NOMO-1 treated with DMSO at 0.1 percent for 48 hours (cell line): ENCODE measurements at regions not wholly inside any gene's neighbourhood (a gene's known extent, or its start where the extent isn't known, plus 50 kb on each side); places are given as distances from the start of the nearest gene placed in this dataset.
"Not testable (repeated sequence)": the region's sequence is repeated elsewhere in the genome, so short reads cannot be mapped to it uniquely, and the experiment has no call there.

Source experiments
- DNase-seq: peaks from one replicate; lab custom pipeline; 2025; ENCODE audit not compliant: unreplicated experiment; lab: John Stamatoyannopoulos, UW

DNA sequence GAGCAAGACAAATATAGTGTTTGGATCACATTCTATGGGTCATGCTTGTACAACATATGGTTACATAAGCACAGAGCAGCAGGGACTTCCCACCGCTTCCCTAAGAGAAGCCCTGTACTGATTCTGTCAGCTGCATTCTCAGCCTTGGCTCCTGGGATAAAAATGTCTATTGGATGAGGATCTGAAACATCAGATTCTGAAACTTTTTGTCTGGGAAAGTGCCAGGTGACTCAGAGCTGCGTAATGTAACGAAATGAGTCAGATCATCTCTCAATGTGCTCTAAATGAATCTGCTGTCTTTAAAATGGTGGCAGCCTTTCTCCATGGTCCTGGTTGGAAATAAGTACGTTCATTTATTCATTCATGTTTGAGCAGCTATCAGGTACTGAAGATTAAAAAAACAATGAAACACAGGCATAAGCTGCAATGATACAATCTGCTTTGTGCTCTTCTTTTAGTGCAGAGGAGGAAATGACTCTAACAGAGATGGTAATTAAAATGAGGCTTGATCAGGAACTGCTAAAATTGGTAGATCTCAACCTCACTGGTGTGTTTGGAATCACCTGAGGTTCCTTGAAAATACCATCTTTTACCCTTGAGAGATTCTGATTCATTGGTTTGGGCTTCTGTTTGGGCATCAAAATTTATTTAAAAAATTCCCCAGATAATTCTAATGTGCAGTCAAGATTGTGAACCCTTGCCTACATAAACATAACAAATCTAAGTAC is 99.1 kb upstream of the NAP1L1 start:
- peak; percentile 52 for DNase-seq

DNA sequence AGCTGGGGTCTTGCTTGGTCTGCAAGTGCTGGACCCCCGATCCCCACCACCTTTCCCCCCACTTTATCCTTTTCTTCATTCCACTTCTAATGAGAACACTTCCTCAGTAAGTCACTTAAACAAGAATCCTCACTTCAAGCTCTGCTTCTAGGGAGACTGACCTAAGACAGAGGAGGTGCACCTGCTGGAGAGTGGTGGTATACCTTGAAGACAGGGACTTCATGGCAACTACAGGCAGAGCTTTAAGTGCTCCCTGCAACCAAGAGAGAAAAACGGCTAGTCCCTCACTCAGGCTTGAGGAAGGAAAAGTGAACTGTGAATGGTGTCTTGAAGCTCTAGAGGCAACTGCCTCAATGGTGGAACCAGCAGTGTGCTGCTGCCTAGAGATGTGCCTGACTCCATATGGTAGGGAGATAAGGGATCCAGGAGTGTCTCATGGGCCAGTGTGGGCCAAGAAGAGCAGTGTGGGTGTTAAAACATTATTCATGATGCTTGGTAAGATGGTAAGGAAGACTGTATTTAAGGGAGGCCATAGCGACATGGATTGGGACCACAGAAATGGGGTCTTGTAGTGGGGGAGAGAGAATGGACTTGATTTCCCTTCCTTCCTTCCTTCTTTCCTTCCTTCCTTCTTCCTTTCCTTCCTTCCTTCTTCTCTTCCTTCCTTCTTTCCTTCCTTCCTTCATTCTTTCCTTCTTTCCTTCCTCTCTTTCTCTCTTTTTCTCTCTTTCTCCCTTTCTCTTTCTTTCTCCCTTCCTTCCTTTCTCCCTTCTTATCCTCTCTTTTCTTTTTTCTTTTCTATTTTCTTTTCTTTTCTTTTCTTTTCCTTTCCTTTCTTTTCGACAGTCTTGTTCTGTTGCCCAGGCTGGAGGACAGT is 96.2 kb upstream of the NAP1L1 start:
- no peak for DNase-seq

DNA sequence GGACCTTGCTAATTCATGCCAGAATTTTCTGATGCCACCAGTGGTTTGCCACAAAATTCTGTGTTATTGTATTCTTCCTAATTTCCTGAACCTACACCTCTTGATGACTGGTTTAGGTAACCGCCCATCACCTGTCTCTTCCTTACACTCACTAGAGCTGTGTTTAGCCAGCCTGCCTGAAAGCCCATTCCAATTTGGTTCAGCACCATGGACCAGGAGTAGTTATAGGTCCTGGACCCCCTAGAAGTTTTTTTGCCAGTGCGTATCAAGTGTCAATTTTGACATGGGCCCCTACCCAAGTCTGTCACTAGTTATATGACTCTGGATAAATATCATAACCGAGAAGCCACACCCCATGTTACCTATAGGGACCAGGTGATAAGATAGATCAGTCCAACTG is 94.0 kb upstream of the NAP1L1 start:
- DNase-seq: no peak

DNA sequence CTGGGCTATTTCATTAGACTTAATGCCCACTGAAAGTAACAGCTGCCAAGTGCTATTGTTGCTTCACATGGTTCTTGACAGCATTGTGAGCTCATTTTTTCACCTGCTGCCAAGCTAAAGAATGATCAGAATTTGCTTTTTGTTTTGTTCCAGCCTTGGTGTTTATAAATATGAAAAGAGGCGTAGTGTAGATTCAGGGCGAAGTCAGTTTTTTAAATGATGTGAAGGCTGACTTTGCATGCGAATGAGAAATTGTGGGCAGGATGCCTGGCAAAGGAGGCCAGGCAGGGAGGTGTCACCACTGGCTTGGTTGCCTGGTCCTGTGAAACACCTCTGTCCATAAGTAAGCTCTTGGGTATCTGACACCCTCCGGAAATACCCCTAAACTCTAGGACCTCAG is 93.3 kb upstream of the NAP1L1 start:
- no peak for DNase-seq

DNA sequence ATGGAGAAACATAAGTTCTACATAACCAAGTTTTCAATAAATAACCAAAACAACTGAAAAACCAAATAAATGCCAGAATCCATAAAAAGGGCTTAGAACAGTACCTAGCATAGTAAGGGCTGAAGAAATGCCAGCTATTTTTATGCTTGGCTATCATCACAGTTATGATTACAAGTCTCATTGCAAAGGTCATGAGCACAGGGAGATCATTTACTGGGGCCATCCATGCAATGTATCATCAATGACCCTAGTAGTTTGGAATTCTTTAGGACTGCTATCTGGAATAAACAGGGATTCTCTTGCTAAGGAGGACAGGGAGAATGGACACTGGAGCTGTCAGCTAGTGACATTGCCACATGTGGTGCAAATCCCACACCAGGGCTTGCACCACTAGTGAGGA is 92.5 kb upstream of the NAP1L1 start:
- DNase-seq: no peak

DNA sequence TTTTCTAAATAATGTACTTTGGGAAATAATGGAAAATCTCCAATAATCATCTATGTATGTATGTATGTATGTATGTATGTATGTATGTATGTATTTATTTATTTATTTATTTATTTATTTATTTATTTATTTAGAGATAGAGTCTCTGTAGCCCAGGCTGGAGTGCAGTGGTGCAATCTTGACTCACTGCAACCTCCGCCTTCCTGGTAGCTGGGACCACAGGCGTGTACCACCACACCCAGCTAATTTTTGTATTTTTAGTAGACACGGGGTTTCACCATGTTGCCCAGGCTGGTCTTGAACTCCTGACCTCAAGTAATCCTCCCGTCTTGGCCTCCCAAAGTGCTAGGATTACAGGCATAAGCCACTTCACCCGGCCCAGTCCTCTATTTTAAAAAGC is 91.5 kb upstream of the NAP1L1 start:
- DNase-seq: not testable (repeated sequence)

DNA sequence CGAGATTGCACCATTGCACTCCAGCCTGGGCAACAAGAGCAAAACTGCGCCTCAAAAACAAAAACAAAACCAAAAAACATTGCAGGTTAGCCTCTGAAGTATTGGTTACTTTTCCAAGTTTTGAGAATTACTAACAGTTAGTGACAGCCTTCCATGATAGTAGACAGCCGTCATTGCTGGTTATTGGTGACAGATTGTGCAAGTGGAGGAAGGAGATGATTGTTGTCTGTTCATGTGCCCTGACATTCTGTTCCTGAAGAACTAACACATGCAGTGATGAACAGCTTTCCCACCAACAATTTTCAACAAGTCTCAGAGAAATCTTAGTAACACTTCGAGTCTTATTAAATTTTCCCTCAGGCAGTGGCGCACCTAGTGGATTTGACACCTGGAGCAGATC is 89.3 kb upstream of the NAP1L1 start:
- no peak for DNase-seq

DNA sequence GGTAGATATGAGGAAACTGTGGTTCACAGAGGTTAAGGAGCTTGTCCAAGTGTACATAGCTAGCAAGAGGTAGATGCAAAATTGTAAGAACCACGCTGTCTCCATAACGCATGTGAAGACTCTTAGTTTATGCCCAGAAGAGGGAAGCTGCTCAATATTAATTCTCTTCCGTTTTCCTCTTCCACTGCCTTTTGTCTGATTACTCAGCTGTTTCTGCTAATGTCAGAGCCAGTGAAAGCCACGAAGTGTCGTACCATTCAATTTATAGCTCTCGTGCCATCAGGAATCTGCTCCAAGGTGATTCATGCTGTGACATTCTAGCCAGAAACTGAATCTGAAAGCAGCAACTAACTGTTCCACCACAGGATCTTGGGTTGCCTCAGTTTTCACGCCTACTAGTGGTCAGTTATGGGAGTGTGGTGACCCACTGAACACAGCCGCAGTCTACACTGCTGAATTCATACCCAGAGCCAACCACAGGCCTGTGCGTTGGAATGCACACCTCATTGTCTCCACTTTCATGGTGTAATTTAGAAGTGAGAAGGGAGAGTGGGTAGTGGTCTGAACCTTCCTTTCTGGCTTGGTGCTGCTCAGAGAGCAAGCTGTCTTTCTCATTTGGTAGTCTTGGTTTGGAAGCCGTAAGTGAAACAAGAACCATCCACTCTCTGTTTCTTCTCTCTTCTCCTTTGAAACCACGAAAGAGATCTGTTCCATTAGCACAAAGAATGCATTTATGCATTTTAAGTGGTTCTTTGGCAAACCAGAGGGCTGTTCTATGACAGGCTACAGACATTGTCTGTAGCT is 74.2 kb upstream of the NAP1L1 start:
- DNase-seq: peak; percentile 95

DNA sequence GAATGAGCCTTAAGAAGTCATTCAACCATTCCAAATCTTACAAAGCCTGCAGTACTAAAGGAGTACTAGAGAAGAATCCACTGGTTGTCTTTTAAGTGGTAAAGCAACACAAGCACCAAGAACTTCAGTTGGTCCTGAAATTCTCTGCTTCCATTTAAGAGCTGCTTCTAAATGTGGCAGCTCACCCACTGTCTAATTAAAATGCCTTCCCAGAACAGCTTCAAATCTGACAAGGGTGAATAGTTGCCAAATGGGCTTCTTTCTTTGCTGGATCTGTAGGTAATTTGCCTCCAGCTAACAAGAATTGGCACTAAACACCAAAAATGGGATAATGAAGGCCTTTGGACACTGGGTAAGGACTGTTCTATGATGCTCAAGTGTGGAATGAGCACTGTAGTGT is 72.2 kb upstream of the NAP1L1 start:
- DNase-seq: no peak

DNA sequence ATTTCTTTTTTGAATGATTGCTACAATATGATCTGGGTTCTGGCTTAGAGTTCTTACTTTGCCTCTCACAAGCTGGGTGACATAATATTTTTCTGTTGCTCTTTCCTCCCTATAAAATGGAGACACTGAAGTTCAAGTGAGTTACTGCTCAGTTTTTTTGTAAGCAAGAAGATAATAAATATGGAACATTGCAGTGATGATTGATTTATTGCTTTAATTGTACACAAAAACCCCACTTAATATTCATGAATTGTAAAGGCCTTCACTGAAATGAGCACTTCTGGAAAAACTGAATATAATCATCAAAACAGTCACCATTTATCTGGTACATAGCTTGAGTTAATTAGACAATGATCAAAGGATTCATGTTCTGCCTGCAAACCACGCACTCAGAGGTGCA is 71.8 kb upstream of the NAP1L1 start:
- no peak for DNase-seq

DNA sequence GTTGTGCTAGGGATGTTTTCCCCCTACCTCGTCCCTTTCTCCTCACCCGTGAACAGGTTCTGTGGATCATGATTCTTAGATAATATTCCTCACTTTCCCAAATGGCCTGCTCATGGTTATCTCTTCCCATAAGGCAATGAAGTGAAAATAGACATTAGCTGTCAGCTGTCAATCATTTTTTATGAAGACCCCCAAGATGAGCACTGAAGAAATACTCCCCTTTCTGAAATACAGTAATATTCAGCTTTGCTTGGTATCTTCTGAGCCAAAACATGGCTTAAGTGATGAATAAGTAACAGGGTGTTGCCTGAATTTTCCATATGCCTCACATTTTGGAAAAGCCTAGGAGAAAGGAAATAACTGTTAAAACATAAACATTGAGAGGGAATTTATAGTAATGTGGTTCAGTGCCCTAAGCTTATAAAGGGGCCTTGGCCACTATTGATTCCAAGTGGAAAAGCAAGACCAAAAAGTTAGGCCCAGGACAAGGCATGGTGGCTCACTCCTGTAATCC is 70.7 kb upstream of the NAP1L1 start:
- no peak for DNase-seq

DNA sequence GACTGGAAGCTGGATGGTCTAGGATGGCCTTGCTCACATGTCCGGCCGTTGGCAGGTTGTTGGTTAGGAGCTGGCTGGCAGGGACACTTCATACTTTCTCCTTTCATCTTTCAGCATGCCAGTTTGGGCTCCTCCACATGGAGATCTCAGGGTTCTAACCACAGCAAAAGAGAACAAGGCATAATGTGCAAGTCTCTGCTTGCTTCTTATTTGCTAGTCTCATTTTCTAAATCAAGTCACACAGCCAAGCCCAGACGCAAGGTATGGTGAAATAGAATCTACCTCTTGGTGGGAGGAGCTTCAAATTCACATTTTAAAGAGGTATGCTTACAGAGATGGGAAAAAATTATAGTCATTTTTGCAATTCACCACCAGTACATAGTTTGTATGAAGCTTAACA is 69.1 kb upstream of the NAP1L1 start:
- DNase-seq: no peak

DNA sequence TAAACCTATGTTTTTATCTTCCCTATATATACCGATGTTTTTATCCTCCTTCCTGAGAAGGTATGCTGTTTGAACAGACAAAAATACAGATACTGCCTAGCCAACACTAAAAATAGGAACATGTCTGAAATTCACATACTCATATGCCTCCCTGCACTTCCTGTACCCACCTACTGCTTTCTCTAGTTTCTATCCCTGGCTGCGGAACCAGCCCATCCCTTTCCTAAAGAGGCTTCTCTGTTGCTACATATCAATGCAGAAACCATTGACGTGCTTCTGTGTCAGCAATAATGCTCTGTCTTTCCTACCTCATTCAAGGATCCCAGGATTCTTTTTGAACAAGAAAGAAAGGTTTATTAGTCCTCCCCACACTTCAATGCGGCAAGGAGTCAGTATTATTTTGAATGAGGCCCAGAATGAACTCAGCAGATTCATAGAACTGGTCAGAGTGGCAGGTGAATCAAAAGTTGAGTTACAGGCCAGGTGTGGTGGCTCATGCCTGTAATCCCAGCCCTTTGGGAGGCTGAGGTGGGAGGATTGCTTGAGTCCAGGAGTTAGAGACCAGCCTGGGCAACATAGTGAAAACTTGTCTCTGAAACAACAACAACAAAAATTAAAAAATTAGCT is 67.8 kb upstream of the NAP1L1 start:
- peak; percentile 85 for DNase-seq

DNA sequence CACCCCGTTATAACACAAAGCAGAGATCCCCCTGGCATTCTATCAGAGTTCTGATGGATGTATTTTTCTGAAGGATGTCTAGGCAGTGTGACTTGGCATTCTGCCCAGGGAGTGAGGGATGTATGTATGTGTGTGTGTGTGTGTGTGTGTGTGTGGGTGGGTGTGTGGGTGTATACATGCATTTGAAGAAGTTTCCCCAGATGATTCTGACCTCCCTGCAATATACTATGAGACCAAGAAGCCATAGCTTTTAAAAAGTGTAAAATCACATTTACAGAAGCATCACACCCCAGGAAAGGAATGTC is 59.7 kb upstream of the NAP1L1 start:
- no peak for DNase-seq

DNA sequence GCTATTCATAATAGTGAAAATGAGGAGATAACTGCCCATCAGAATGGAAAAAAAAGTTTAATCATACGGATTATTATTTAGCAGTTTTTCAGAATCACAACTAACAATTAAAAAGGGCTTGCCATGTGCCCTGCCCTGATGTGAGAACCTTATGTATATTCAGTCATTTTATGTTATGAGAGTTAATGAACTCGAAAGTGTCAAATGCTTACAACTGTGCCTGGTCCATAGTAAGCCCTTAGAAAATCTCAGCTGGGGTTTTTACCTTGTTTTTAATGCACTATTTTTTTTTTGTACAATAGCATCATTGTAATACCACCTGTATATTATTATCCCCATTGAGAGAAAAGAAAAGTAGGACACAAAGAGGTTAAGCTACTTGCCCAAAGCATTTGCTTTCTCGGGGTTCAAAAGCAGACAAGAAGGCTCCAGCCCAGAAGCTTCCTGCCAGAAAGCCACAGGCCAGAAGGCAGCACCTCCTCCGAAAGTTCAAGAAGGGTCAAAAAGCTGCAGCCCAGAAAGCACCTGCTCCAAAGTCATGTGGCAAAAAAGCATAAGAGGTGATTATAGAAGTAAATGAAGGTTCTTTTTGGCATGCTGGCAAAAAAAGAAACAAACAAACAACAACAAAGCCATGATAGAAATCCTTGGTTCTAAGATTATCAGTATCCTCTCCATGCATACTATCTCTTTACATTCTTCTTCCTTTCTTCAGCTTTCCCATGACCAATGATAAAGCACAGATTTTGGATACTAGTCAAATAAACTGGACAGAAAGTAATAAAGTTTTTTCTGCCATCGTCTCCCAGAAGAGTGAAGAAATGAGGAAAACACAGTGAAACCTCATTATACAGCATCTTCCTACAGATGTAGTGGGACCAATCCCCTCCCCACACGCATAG is 59.1 kb upstream of the NAP1L1 start:
- DNase-seq: no peak

DNA sequence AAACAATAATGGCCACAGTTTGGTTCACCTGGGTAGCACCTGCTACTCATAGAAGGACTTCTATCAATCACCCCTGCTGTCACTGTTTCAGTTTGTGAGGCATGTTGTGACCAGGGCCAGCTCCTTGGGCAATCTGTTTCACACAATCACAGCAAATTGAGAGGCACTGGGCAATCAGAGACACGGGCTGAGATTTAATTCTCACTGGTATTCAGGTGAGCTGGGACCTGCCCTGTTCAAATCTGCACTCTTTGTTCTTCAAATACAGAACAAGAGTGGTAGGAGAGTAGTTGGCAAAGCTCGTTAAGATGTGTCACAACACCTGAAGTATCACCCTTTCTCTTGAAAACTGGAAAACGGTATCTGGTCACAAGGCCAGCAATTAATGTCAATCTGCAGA is 57.8 kb upstream of the NAP1L1 start:
- DNase-seq: no peak

DNA sequence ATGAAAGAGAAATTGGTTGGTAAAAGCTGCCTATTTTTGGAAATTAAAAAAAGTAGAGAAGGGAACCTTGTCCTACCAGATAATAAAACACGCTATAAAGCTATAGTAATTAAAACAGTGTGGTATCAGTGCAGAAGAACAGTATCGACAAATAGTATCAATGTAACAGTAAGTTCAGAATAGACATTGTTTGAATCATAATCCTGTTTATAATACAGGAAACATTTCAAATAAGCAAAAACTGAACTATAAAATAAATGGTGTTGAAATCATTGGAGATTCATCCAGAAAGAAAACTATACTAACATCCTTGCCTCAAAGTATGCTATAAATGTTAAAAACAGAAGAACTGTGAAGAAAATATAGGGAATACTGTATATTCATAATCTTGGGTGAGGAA is 54.2 kb upstream of the NAP1L1 start:
- DNase-seq: no peak

DNA sequence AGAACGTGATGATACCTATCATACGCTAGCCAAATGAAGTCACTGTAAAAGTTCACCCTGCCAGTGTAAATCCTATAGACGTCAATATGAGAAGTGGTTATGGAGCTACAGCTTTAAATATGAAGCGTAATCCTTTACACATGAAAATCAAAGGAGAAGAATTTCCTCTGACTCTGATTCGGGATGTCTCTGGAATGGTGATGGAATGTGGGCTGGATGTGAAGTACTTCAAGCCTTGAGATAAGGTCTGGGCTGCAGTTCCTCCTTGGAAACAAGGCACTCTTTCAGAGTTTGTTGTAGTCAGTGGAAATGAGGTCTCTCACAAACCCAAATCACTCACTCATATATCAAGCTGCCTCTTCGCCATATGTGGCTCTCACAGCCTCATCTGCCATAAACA is 53.1 kb upstream of the NAP1L1 start:
- no peak for DNase-seq

DNA sequence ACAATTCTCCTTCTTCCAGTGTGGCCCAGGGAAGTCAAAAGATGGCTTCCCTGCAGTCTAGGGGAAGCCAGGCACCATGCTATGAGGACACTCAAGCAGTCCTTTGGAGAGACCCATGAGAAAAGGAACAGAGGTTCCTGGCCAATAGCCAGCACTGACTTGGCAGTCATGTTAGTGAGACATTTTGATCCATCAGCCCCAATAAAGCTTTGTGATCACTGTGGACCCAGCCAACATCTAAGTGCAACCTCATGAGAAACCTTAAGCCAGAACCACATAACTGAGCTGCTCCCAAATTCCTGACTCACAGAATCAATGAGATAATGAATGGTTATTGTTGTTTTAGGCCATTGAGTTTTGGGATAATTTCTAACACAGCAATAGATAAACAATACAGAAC is 51.0 kb upstream of the NAP1L1 start:
- no peak for DNase-seq
